NCI-H748 (cell line): ENCODE measurements at regions not wholly inside any gene's neighbourhood (a gene's known extent, or its start where the extent isn't known, plus 50 kb on each side); places are given as distances from the start of the nearest gene placed in this dataset.
"Not testable (repeated sequence)": the region's sequence is repeated elsewhere in the genome, so short reads cannot be mapped to it uniquely, and the experiment has no call there.

ENCODE experiments used
- DNase-seq: peaks from one replicate; lab custom pipeline; 2025; ENCODE audit not compliant: unreplicated experiment; lab: John Stamatoyannopoulos, UW

GRCh38 chr10:36880898-36881297 is 244.5 kb upstream of the ANKRD30A start:
- DNase-seq: peak; percentile 42

GRCh38 chr10:36872702-36873393 is 252.6 kb upstream of the ANKRD30A start:
- no peak for DNase-seq

- DNase-seq: no peak
These were observed 284.6 kb upstream of the ANKRD30A start for GRCh38 chr10:36840788-36841187.

- DNase-seq: no peak
These were observed 288.0 kb upstream of the ANKRD30A start for GRCh38 chr10:36837416-36837815.

- no peak for DNase-seq
These were observed 305.6 kb upstream of the ANKRD30A start for GRCh38 chr10:36819781-36820180.

GRCh38 chr10:36817898-36818297 is 307.5 kb upstream of the ANKRD30A start:
- DNase-seq: no peak

GRCh38 chr10:36808625-36809362 is 316.6 kb upstream of the ANKRD30A start:
- no peak for DNase-seq

- no peak for DNase-seq
These were observed 322.2 kb upstream of the ANKRD30A start for GRCh38 chr10:36803229-36803628.

GRCh38 chr10:36802490-36803153 is 322.8 kb upstream of the ANKRD30A start:
- no peak for DNase-seq

- DNase-seq: no peak
These were observed 323.7 kb upstream of the ANKRD30A start for GRCh38 chr10:36801660-36802059.

- DNase-seq: no peak
These were observed 330.4 kb upstream of the ANKRD30A start for GRCh38 chr10:36794981-36795380.

GRCh38 chr10:36789974-36790373 is 335.4 kb upstream of the ANKRD30A start:
- no peak for DNase-seq

GRCh38 chr10:36788152-36788551 is 337.2 kb upstream of the ANKRD30A start:
- DNase-seq: no peak

GRCh38 chr10:36783400-36783799 is 342.0 kb upstream of the ANKRD30A start:
- no peak for DNase-seq

- no peak for DNase-seq
These were observed 343.8 kb upstream of the ANKRD30A start for GRCh38 chr10:36781570-36781969.

GRCh38 chr10:36780158-36780557 is 345.2 kb upstream of the ANKRD30A start:
- no peak for DNase-seq

GRCh38 chr10:36779238-36779846 is 346.1 kb upstream of the ANKRD30A start:
- peak; percentile 71 for DNase-seq

- no peak for DNase-seq
These were observed 346.7 kb upstream of the ANKRD30A start for GRCh38 chr10:36778651-36779050.

GRCh38 chr10:36773652-36774051 is 351.7 kb upstream of the ANKRD30A start:
- DNase-seq: no peak

GRCh38 chr10:36771725-36772124 is 353.7 kb upstream of the ANKRD30A start:
- no peak for DNase-seq

GRCh38 chr10:36769741-36770140 is 355.7 kb upstream of the ANKRD30A start:
- DNase-seq: not testable (repeated sequence)

GRCh38 chr10:36766940-36767339 is 358.5 kb upstream of the ANKRD30A start:
- peak; percentile 2 for DNase-seq
